NCI-H2029 (cell line): ENCODE measurements at regions not wholly inside any gene's neighbourhood (a gene's known extent, or its start where the extent isn't known, plus 50 kb on each side); places are given as distances from the start of the nearest gene placed in this dataset.

ENCODE experiments used
- DNase-seq: peaks from one replicate; lab custom pipeline; 2025; lab: John Stamatoyannopoulos, UW

GRCh38 chr9:82216435-82216834, 227.9 kb downstream of the SPATA31D1 start:
- no peak for DNase-seq

- no peak for DNase-seq
Measured at GRCh38 chr9:82223442-82223841, 234.9 kb downstream of the SPATA31D1 start.

- DNase-seq: no peak
Measured at GRCh38 chr9:82231411-82231810, 242.8 kb downstream of the SPATA31D1 start.

- DNase-seq: no peak
Measured at GRCh38 chr9:82234160-82234943, 245.8 kb downstream of the SPATA31D1 start.

GRCh38 chr9:82242285-82242963, 253.9 kb downstream of the SPATA31D1 start:
- DNase-seq: no peak

- DNase-seq: no peak
Measured at GRCh38 chr9:82247318-82247717, 258.7 kb downstream of the SPATA31D1 start.

- no peak for DNase-seq
Measured at GRCh38 chr9:82252116-82252515, 263.5 kb downstream of the SPATA31D1 start.

- no peak for DNase-seq
Measured at GRCh38 chr9:82254646-82255367, 266.2 kb downstream of the SPATA31D1 start.

GRCh38 chr9:82255481-82256176, 267.1 kb downstream of the SPATA31D1 start:
- DNase-seq: no peak

GRCh38 chr9:82260691-82261090, 272.1 kb downstream of the SPATA31D1 start:
- DNase-seq: no peak

- no peak for DNase-seq
Measured at GRCh38 chr9:82263619-82264018, 275.0 kb downstream of the SPATA31D1 start.

GRCh38 chr9:82271106-82271561, 282.6 kb downstream of the SPATA31D1 start:
- no peak for DNase-seq

GRCh38 chr9:82273121-82273520, 284.5 kb downstream of the SPATA31D1 start:
- DNase-seq: no peak

GRCh38 chr9:82275258-82275927, 286.8 kb downstream of the SPATA31D1 start:
- no peak for DNase-seq

GRCh38 chr9:82281066-82281465, 292.5 kb downstream of the SPATA31D1 start:
- no peak for DNase-seq

- DNase-seq: no peak
Measured at GRCh38 chr9:82284758-82285157, 296.2 kb downstream of the SPATA31D1 start.

- no peak for DNase-seq
Measured at GRCh38 chr9:82295181-82295580, 306.6 kb downstream of the SPATA31D1 start.

- DNase-seq: no peak
Measured at GRCh38 chr9:82299870-82300269, 311.3 kb downstream of the SPATA31D1 start.

- DNase-seq: no peak
Measured at GRCh38 chr9:82302968-82303655, 314.5 kb downstream of the SPATA31D1 start.

- DNase-seq: no peak
Measured at GRCh38 chr9:82308836-82309235, 320.3 kb downstream of the SPATA31D1 start.

- no peak for DNase-seq
Measured at GRCh38 chr9:82313697-82314096, 325.1 kb downstream of the SPATA31D1 start.
